Brain pericyte (primary cell): ENCODE measurements at regions not wholly inside any gene's neighbourhood (a gene's known extent, or its start where the extent isn't known, plus 50 kb on each side); places are given as distances from the start of the nearest gene placed in this dataset.

Source experiments
- DNase-seq: peaks from one replicate; pipeline ENCODE4 v3.0.0-alpha.2; 2012; ENCODE audit warnings: low read depth, low spot score

DNA sequence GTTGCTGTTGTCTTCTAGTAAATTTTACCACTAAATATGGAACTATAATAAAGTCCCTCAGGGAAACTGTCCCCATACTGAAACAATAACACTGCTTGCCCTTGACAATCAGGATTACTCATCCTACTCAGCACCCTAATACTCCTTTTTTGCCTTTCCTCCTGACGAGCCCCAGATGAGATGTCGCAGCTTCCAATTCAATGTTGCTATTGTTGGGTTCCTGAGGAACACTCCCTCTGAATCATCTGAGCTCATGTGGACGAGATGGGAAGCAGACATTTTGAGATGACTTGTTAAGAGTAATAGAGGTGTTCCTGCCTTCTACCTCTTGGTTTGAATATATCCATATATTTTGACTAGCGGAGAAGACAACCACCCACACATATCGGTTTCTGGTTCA, 187.8 kb upstream of the FAM98A start:
- DNase-seq, result no peak

DNA sequence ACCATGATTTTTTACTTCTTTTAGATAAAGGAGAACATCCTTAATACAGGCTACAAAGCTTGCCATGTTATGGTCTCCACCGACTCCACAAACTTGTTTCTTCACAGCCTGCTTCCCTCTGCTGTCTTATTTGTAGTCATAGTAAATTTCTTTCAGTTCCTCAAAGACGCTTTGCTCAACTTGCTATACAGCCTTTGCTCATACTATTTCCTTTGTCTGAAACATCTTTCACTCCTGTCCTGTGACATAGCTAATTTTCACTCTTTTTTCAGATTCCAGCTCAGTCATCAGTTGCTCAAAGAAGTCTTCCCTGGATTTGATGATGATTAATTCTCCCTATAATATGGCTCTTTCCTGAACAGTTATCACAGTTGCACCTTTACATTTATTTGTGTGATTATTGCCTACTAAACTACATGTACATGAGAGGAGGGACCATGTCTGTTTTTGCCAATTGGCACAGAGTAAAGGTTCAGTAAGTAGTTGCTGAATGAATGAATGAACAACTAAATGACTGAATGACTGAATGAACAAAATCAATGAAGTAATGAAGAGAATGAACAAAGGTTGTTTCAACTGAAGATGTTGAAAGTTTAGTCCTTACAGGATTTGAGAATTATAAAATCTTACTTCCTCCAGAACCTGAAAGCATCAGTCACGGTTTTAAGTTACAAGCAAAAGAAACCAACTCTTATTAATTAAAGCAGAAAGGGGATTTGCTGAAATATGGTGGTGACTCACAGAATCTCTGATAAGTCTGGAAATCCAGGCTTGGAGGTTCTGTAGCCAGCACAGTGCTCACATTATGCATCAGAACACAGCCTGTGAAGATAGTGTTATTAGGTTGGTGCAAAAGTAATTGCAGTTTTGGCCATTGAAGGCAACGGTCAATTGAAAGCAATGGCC, 186.4 kb upstream of the FAM98A start:
- DNase-seq, result no peak

DNA sequence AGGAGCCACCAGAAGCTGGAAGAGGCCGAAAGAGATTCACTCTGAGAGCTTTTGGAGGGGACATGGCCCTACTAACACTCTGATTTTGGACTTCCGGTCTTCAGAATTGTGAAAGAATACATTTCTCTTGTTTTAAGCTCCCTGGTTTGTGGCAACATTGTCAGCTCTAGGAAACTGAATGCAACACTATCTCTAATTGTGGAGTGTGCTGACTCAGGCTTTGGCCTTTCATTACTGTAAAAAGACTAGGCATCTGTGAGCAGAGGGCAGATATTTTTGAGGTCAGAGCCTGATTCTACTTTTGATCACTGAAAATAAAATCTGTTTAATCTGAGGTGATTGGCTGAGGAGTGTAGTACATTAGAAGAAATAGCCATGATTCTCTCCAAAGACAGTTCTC, 185.4 kb upstream of the FAM98A start:
- no peak for DNase-seq

DNA sequence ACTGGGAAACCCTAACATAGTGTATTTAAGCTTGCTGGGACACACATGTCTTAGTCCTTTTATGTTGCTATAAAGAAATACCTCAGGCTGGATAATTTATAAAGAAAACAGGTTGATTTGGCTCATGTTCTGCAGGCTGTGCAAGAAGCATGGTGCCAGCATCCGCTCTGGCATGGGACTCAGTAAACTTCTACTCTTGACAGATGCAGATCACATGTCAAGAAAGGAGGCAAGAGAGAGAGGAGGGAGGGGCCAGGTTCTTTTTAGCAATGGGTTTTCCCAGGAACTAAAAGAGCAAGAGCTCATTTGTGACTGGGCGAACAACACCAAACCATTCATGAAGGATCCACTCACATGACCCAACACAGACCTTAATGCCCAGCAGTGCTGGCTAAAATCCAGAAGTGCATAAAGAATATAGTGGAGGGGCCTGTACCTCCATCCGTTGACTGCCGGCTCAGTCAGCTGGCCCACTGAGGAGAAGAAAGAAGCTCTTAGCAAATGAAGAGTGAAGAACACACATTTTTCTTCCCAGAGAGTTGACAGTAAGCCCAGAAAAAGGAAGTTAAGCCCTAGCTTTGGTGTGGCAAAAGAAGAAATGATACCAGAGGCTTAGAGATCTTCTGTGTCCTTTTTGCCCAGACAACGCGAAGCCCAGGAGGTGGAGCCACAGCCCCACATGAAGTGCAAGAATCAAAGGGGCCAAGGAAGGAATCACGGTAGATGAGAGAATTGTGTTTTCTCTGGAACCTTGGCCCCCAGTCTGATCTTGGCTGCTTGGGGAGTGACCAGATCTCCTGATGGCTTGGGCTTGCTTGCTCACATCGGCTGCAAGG, 183.5 kb upstream of the FAM98A start:
- DNase-seq, result no peak

DNA sequence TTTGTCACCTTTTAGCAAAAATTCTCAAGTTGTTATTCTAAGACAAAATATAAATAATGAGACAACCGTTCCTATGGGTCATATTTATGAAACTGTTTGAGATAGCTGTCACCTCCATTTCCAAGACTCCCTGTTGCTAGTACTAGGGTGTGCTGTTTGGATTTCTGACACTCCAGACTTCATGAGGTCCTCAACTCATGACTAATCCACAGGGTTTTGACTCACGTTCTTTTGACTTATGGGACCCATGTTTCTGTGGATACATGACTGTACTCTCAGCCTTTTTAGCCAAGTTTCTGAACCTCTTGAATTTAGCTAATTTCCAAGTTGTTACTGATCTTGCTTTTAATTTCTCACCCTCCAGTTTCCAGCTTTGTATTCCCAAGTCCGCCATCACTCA, 178.7 kb upstream of the FAM98A start:
- no peak for DNase-seq

DNA sequence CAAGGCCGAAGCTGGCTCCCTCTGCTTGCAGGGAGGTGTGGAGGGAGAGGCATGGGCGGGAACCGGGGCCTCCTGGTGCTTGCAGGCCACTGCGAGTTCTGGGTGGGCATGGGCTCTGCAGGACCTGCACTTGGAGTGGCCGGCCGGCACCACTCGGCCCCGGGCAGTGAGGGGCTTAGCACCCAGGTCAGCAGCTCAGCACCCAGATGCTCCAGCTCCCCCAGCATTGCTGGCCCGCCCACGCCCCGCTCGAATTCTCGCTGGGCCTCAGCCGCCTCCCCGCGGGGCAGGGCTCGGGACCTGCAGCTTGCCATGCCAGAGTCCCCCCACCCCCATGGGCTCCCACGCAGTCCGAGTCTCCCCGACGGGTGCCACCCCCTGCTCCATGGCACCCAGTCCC, 176.2 kb upstream of the FAM98A start:
- DNase-seq, result no peak

DNA sequence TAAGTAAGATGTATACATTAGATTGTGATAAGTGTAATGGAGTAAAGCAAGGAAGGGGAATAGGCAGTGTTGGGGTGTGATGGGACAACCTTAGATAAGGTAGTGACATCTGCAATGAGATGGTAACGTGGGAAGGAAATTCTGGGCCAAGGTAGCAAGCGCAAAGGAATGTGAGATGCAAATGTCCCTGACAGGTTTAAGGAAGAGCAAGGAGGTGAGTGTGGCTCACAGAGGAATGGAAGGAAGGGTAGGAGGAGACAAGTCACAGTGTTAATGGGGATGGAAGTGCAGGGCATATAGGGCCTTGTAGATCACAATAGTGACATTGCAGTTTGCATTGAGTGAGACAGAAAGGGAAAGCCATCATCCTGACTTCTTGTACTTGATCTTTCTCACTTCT, 170.9 kb upstream of the FAM98A start:
- DNase-seq, result no peak

DNA sequence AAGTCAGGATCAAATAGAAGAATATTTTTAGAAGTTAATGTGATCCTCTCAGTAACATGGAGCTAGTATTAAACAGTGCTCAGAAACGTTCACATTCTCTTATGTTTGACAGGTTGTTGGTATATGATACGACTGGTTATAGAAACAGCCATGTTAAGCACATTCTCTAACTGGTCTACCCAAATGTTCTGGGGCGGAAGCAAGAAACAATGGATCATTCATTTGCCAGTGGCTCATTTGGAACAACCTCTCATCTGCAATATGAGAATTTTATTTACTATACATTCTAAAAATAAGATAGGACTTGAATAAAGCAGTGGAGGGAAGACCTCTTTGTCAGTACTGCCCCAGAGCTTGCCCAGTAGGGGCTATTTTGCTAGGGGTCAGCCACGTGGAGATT, 167.1 kb upstream of the FAM98A start:
- DNase-seq, result no peak

DNA sequence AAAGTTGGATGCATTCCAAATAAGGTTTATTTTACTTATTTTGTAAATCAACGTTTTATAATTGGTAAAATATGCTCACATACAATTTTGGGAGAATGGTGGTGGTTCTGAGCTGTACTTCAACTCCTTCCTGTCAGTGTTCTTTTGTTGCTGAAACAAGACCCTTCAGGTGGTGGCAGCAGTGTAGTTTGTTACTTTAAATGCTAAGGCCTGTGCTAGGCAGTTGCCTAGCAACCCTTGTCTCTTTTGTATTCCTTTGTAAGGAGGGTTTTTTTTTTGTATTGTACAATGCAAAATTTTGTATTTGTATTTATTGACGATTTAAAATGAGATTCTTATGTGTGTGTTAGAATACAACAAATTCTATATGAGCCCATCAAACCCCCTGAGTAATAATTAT, 166.0 kb upstream of the FAM98A start:
- no peak for DNase-seq

DNA sequence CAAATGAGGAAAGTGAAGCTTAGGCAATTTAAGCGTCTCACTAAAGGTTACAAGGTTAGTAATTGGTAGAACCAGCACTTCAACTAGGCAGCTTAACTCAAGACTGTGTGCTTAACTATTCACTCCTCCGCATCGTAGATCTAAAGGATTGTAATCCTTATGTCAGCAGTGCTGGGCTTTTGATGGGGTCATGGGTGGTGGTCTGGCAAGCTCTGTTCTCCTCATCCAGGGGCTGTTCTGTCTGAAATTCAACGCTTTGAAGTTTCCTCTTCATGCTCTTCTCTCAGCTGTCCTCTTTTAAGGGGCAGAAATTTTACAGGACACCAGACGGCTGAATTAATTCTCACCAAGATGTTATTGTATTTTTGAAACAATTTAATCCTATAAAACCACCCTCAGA, 165.5 kb upstream of the FAM98A start:
- no peak for DNase-seq

DNA sequence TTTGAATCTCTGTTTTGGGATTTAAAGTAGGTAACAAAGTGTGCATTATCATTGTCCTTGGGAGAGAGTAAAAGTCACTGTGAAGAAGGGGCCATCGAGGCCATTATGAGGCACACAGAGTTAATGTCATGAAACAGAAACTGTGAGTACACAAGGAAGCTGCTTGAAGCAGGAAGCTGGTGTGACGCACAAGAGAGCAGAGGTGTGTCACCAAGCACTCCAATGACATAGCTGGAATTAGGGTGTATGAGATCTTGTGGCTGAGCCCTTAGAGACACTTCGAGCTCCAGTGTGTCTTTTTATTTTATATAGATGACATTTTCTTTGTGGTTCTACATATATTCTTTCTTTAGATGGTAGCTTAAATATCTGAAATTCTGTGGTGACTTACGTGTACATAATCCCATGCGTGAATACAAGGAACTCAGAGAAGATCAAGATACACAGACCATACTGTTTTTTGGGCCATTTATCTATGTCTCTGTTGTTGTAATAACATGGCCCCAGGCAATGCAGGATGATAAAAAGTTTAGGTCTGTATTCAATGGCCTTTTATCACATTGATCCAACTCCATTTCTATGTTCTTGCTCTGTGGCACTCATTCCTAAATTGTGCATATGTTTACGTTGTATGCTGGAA, 164.7 kb upstream of the FAM98A start:
- no peak for DNase-seq

DNA sequence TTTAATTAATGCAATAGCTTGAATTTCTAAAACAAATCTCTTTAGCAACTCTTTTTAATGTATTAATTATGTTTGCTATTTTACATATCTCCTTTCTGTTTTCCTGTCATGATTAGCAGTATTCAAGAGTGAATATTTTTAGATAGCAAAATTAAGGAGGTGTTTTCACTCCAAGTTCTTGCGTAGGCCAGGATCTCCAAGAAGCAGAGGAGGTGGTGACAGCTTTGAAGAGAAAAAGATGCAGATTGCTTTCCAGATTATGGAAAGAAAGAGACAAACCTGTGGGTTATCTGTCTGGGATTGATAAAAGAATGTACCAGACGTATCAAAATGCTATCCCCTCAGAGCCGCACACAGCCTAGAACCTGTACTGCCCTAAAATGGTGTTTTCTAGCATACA, 163.5 kb upstream of the FAM98A start:
- DNase-seq, result no peak

DNA sequence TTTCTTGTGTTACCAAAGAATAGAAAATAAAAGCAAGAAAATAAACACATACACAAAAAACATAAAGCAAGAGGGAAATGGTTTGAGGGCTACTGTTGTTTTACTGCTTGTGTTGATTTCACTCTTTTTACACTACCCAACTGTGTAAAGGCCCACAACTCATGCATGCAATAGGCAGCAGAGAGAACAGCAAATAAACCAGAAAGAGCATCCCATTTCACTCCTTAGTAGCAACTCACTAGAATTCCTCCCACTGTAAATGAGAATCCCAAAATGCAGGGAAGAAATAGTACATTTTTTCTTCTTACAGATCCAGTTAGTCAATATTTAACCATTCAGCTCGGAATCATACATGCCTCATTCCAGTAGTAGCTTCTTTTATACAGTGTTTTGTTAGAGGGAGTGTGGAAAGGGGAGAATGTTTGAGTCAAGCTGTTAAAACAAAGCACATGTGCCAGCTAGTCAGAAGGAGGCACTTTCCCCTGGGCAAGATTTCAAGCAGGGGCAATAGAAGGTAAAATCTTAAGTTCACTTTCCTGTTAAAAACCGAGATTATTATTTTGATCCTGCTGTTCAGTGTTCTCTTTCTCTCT, 147.2 kb upstream of the FAM98A start:
- no peak for DNase-seq

DNA sequence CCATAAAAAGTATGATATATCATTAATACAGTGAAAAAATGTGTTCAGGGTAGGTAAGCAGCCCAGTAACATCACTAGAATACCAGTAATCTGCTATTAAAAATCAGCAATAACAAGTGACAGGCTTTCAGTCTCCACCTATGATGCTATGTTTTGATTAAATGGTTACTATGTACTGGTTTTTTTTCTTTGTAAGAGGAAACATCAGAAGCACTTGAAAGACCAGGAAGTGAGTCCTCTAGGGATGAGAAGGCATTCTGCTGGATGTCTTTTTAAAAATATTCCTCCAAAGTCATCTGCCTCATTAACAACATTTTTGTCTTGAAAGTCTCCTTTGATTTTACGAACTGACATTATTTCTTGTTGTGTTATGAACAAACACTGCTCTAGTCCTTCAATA, 136.0 kb upstream of the FAM98A start:
- no peak for DNase-seq

DNA sequence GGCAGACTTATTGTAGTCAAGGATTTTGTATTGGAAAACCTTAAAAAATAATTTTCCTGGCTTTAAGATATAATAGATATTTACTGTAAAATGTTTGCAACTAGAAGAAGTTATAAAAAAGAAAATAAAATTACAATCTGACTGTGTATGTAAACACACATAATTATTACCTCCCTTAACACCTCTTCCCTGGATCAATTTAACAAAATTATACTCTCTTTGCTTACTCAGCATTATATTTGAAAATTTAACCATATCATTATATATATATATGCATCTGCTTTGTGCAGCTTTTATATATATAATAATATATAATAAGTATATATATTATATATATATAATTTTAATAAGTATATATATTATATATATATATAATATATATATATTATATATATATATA, 131.7 kb upstream of the FAM98A start:
- DNase-seq, result no peak

DNA sequence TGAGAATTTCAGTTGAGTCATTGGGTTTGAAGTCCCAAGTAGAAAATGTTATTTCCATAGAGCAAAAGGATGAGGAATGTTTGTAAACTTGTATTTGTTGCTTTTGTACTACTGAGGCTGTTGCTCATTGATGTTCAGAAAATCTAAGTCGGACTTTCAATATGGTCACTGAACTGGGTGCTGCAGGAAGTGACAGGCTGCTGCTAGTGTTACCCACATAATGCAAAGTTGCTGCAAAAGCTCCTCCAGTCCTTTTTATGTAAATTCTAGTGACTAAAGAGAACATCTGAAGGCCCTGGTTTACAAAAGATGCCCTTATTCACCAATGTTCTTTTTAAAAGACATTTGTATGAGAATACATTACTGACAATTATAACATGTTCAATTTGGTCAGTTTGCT, 131.1 kb upstream of the FAM98A start:
- no peak for DNase-seq

DNA sequence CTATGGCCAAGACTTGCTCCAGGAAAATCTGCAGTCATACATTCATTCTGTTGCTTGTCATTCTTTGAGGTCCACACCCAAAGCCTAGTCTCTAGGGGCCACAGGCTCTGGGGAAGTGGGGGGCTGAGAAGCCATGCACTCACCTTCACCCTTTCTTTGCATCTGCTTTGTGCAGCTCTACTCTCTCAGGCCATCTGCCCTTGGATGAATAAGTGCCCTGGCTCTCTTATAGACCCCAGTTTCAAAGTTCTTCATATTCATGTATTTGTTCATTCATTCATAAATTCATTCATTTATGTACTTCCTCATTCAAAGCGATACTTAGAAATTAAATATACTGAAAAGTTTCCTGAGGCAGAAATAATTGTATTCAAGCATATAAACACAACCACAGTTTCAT, 130.3 kb upstream of the FAM98A start:
- DNase-seq, result no peak

DNA sequence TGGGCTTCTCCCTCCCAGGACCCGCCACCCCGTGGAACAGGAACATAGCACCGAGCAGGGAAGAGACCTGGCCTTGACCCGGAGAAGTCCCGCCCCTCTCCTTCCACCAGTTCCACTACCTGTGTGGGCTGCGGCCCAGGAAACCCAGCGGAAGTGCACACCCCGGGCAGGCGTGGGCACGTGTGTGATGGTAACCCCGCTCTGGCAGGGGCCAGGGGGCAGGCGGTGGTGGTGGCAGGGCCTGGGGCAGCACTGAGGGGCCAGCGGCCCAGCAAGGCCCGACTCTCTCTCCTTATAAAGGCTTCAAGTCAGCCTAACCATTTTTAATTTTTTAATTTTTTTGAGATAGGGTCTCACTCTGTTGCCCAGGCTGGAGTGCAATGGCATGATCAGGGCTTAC, 129.0 kb upstream of the FAM98A start:
- DNase-seq, result no peak

DNA sequence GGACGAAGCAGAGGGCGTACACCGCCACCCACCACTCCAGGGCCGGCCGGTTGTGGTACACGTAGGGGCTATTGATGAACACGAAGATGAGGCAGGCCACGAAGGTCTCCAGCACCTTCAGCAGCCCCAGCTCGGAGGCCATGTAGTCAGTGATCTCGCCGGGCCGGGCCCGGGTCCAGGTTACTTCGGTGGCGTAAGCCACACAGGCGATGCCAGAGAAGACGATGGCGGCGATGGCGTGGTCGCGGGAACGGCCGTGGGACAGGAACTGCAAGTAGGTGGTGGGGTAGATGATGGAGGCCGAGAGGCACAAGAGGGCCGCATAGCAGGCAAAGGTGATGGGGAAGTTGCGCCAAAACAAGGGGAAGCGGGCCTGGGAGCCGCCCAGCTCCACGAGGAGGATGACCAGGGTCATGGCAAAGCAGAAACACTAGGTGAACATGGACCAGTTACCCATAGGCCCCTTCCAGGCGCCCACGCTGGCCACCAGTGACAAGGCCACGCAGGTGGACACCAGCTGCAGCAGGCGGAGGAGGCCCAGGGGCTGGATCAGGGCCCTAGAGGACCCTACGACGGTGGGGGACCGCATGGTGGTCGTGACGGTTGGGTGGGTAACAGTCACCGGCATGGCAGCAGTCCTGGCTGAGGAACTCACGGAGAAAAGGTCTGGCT, 128.4 kb upstream of the FAM98A start:
- no peak for DNase-seq

DNA sequence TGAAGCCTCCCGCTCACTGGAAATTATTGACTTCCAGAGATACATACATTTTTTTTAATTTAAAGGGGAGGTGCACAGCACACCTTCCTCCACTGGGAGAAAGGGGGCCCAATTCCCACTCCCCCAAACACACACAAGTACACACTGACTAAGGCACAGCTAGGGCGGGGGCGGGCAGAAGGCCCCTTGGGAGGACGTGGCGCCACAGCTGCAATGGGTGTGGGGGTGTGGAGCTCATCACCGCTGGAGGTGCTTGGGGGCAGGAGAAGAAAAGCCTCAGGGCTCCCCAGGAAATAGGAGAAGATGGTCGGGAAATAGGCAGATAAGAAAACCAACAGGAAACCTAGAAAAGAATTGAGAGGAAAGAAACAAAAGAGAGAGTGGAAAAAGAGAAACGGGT, 127.3 kb upstream of the FAM98A start:
- DNase-seq, result no peak

DNA sequence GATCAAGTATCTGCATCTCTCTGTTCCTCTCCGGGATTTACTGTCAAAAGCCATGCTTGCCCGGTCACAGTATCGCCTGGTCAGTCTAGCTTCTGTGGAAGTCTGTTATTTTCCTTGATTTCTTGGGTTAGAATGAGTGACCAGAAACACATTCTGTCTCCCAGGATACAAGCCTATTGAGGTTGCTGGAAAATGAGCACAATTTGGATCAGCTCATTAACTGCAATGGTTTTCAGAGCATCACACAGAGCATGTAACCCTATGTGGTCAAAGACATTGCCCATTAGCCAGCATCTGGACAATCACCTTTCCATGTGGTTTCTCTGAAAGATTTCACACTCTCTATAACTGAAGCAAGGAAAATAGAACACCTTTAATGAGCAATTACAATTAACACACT, 124.2 kb upstream of the FAM98A start:
- no peak for DNase-seq

DNA sequence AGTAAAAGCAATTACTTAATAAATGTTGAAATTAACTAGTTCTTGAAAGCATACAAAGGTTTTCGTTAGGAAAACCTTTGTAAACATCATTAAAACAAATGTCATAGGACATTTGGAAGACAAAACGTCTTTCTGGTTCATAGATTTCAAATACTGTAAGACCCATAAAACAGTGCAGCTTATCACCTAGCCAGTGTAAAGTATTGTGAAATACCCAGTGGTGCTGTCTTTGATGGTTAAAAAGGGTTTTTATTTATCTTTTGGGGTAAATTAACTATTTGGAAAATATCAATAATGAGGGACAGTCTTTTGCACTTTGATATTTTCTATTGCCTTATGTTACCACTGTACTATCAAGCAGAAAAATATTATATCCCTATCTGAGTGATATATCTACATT, 120.0 kb upstream of the FAM98A start:
- no peak for DNase-seq
